ENCODE measurements at regions not wholly inside any gene's neighbourhood (a gene's known extent, or its start where the extent isn't known, plus 50 kb on each side); places are given as distances from the start of the nearest gene placed in this dataset.
"Not testable (repeated sequence)": the region's sequence is repeated elsewhere in the genome, so short reads cannot be mapped to it uniquely, and the experiment has no call there.

DNA sequence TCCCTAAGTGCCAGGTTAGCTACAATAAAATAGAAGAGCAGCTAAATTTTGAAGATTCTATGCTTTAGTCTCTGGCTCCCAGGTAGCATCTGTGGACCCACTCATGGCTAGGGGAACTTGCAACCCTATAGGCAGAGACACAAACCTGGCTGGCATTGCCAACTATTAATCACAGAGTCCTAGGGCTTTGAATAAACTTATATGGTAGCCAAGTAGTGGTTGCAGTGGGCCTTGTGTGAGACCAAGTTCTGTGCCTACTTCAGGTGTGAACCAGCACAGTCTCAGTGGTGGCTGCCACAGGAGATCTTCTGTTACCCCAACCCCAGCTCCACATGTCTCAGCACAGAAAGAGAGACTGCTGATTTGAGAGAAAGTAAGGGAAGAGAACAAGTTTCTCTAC, 62.9 kb upstream of the ZNG1F start:
- H3K36me3 Mint-ChIP-seq; H3K4me3 Mint-ChIP-seq; H3K4me1 Mint-ChIP-seq; H3K27ac Mint-ChIP-seq; POLR2A ChIA-PET; H3K27me3 Mint-ChIP-seq; DNase-seq; ATAC-seq (ENCODE audit: low read depth); H3K9me3 Mint-ChIP-seq: not testable (repeated sequence)

DNA sequence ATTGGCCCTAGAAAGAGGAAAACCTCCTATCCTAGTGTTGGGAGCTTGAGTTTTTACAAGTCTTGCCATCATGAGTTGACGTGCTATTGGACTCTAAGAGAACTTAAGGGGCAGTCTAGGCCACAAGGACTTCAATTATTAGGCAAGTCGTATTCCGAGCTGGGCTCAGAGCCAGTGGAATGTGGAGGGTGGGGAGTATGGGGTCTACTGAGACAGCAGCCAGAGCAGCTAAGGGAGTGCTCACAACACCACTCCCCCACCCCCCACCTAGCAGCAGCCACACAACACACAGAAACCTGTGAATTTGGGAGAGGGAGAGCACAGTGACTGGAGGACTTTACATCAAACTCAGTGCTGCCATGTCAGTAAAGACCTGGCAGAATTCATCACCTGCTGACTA, 62.0 kb upstream of the ZNG1F start:
- ATAC-seq (ENCODE audit: low read depth); H3K4me3 Mint-ChIP-seq; POLR2A ChIA-PET; H3K27ac Mint-ChIP-seq; H3K4me1 Mint-ChIP-seq; DNase-seq; H3K27me3 Mint-ChIP-seq; H3K36me3 Mint-ChIP-seq: not testable (repeated sequence)
- H3K9me3 Mint-ChIP-seq = peaks cover 14% of the 10 kb centered on the region

DNA sequence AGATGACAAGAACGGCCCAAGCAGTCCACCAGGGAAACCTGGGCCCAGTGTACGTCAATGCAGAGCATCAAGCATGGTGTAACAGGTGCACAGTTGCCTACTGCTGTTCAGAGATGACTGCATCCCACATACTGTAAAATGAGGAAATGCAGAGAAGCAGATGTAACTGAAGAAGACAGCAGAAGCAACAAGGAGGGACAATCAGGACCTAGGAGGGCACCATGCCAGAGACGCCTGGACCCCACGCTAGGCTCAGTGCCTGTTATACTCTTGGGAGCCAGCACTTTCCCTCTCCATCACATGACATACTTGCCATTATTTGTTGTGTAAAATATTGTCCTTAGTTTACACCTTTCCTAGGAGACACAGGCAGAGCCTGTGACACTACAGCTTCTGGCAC, 57.6 kb upstream of the ZNG1F start:
- DNase-seq; H3K27me3 Mint-ChIP-seq; H3K4me1 Mint-ChIP-seq; POLR2A ChIA-PET; H3K4me3 Mint-ChIP-seq; H3K36me3 Mint-ChIP-seq; ATAC-seq (ENCODE audit: low read depth); H3K27ac Mint-ChIP-seq: not testable (repeated sequence)
- H3K9me3 Mint-ChIP-seq = peaks cover 19% of the 10 kb centered on the region

Data from activated naive CD8-positive, alpha-beta T cell treated with anti-CD3 and anti-CD28 coated beads, Interleukin-2, amount 10 ng/mL, durations not matched to agents 7 days and 5 days (primary cell).